Upper lobe of left lung (tissue), 6 donors: ENCODE measurements at regions not wholly inside any gene's neighbourhood (a gene's known extent, or its start where the extent isn't known, plus 50 kb on each side); places are given as distances from the start of the nearest gene placed in this dataset.

Experiments
- ATAC-seq, 2 donors: fragments of 200-7000 bp; cut with Tn5 transposase; one replicate each; pipeline ENCODE4 v1.9.1; 2022; ENCODE audit warnings: mild to moderate bottlenecking in 2 of 2, moderate library complexity in 2 of 2; ENCODE audit not compliant: low FRiP score in 2 of 2
- DNase-seq, 2 donors: peaks; one replicate each; pipeline ENCODE4 v3.0.0-alpha.2; 2019 to 2020
- H3K27ac ChIP-seq, 4 donors: fragments of 200-600 bp; sonication (generic); one replicate each; pipeline ENCODE4 v1.5.1; 2016 to 2019
- H3K27me3 ChIP-seq, 4 donors: fragments of 200-600 bp; sonication (generic); one replicate each; pipeline ENCODE4 v1.5.1; 2017 to 2019
- H3K36me3 ChIP-seq, 4 donors: fragments of 200-600 bp; sonication (generic); one replicate each; pipeline ENCODE4 v1.5.1; 2016 to 2019
- H3K4me1 ChIP-seq, 4 donors: fragments of 200-600 bp; sonication (generic); one replicate each; pipeline ENCODE4 v1.5.1; 2018 to 2019
- H3K4me3 ChIP-seq, 4 donors: fragments of 200-600 bp; sonication (generic); one replicate each; pipeline ENCODE4 v1.5.1; 2017 to 2019; ENCODE audit warnings: mild to moderate bottlenecking in 2 of 4, moderate library complexity in 1 of 4
- H3K9me3 ChIP-seq, 4 donors: fragments of 200-600 bp; sonication (generic); one replicate each; pipeline ENCODE4 v1.5.1; 2018 to 2019
- CTCF ChIP-seq, 6 experiments: fragments of 450-650 bp in 4 of 6; fragments of 200-600 bp in 2 of 6; sonication (generic) in 2 of 6; IDR thresholded peaks; one replicate each; pipeline ENCODE4 v1.5.1; 2016 to 2019; ENCODE audit warnings: antibody characterized with exemption in 6 of 6
- EP300 ChIP-seq, 4 donors: sonication (generic); formaldehyde crosslinking; IDR thresholded peaks; one replicate each; pipeline ENCODE4 v1.5.1; 2017; ENCODE audit warnings: antibody characterized with exemption in 4 of 4, control low read depth in 2 of 4
- POLR2A ChIP-seq, 4 donors: fragments of 450-650 bp; IDR thresholded peaks; one replicate each; pipeline ENCODE4 v1.5.1; 2016 to 2017; ENCODE audit warnings: antibody characterized with exemption in 4 of 4, mild to moderate bottlenecking in 2 of 4
- POLR2AphosphoS5 ChIP-seq, 2 donors: sonication (generic); formaldehyde crosslinking; IDR thresholded peaks; one replicate each; pipeline ENCODE4 v1.5.1; 2017; ENCODE audit warnings: antibody characterized with exemption in 2 of 2
- WGBS, 2 donors: methylation state at CpG; one replicate each; pipeline ENCODE4 v1.1.5; 2017 to 2018; 5-methylcytosine and 5-hydroxymethylcytosine counted together
- donor health status: DM: no; HTN: no; CAD: no; lungs with moderate emphysema.
- donor health status: DM: no; HTN: yes; CAD: no; lungs with severe emphysema.

- no peaks in the 10 kb centered on the region for H3K27me3 ChIP-seq
- no peak overlapping the region for H3K4me3 ChIP-seq
- TF ChIP-seq POLR2AphosphoS5 (IDR thresholded peaks at IDR 0.05) (no peak), POLR2A (IDR thresholded peaks at IDR 0.05) (no peak), CTCF (IDR thresholded peaks at IDR 0.05) (no peak)
- 79 to 90% methylated on average over 3 of the region's 3 CpGs for WGBS, 2 donors
- H3K4me1 ChIP-seq: no peaks in the 10 kb centered on the region
- no peaks in the 10 kb centered on the region for H3K9me3 ChIP-seq
- DNase-seq (no peak), ATAC-seq (no peak)
- no peak overlapping the region for H3K27ac ChIP-seq
- H3K36me3 ChIP-seq: no peaks in the 10 kb centered on the region
These were observed 511.9 kb downstream of the BCOR start for GRCh38 chrX:39585808-39586207.

- ATAC-seq: no peak
These were observed 511.4 kb downstream of the BCOR start for GRCh38 chrX:39586359-39586758.

GRCh38 chrX:39591099-39591498 is 506.7 kb downstream of the BCOR start:
- Histone ChIP-seq H3K4me3 (no peak overlapping the region), H3K27ac (no peak overlapping the region), H3K4me1 (no peaks in the 10 kb centered on the region), H3K9me3 (no peaks in the 10 kb centered on the region), H3K36me3 (no peaks in the 10 kb centered on the region), H3K27me3 (no peaks in the 10 kb centered on the region)
- DNase-seq: no peak
- WGBS, 2 donors: 75 to 91% methylated on average over 2 to 3 of the region's 3 CpGs
- ATAC-seq: no peak
- no peak for TF ChIP-seq CTCF (IDR thresholded peaks at IDR 0.05)
- no peak for TF ChIP-seq POLR2AphosphoS5 (IDR thresholded peaks at IDR 0.05)
- TF ChIP-seq EP300 (IDR thresholded peaks at IDR 0.05): no peak
- no peak for TF ChIP-seq POLR2A (IDR thresholded peaks at IDR 0.05)

More at GRCh38 chrX:39586359-39586758, 511.4 kb downstream of the BCOR start:
- Histone ChIP-seq H3K27ac (no peak overlapping the region), H3K4me3 (no peak overlapping the region), H3K9me3 (no peaks in the 10 kb centered on the region), H3K4me1 (no peaks in the 10 kb centered on the region), H3K36me3 (no peaks in the 10 kb centered on the region), H3K27me3 (no peaks in the 10 kb centered on the region)
- no peak for TF ChIP-seq EP300 (IDR thresholded peaks at IDR 0.05)
- no peak for TF ChIP-seq CTCF (IDR thresholded peaks at IDR 0.05)
- TF ChIP-seq POLR2AphosphoS5 (IDR thresholded peaks at IDR 0.05): no peak
- TF ChIP-seq POLR2A (IDR thresholded peaks at IDR 0.05): no peak
- WGBS, 2 donors: 76 to 77% methylated on average over 4 of the region's 4 CpGs
- DNase-seq: no peak

GRCh38 chrX:39592776-39593175 is 505.0 kb downstream of the BCOR start:
- H3K4me3 ChIP-seq: no peak overlapping the region
- H3K36me3 ChIP-seq: no peaks in the 10 kb centered on the region
- H3K4me1 ChIP-seq: no peaks in the 10 kb centered on the region
- H3K27ac ChIP-seq: no peak overlapping the region
- TF ChIP-seq POLR2AphosphoS5 (IDR thresholded peaks at IDR 0.05) (no peak), CTCF (IDR thresholded peaks at IDR 0.05) (no peak), EP300 (IDR thresholded peaks at IDR 0.05) (no peak), POLR2A (IDR thresholded peaks at IDR 0.05) (no peak)
- H3K27me3 ChIP-seq: no peaks in the 10 kb centered on the region
- ATAC-seq (no peak), DNase-seq (no peak)
- no peaks in the 10 kb centered on the region for H3K9me3 ChIP-seq

GRCh38 chrX:39595977-39596376 is 501.8 kb downstream of the BCOR start:
- H3K4me1 ChIP-seq: no peaks in the 10 kb centered on the region
- no peak overlapping the region for H3K27ac ChIP-seq
- H3K4me3 ChIP-seq: no peak overlapping the region
- no peaks in the 10 kb centered on the region for H3K27me3 ChIP-seq
- DNase-seq: no peak
- no peaks in the 10 kb centered on the region for H3K36me3 ChIP-seq
- H3K9me3 ChIP-seq: no peaks in the 10 kb centered on the region
- TF ChIP-seq POLR2A (IDR thresholded peaks at IDR 0.05): no peak
- TF ChIP-seq EP300 (IDR thresholded peaks at IDR 0.05): no peak
- no peak for TF ChIP-seq CTCF (IDR thresholded peaks at IDR 0.05)
- TF ChIP-seq POLR2AphosphoS5 (IDR thresholded peaks at IDR 0.05): no peak
- WGBS, 2 donors: 50% methylated on average over 1 of the region's 1 CpG; no CpG with 5 or more reads in 1 of the 2 donors
- no peak for ATAC-seq
